C4-2B (cell line): ENCODE measurements at regions not wholly inside any gene's neighbourhood (a gene's known extent, or its start where the extent isn't known, plus 50 kb on each side); places are given as distances from the start of the nearest gene placed in this dataset.

Source experiments
- ZFX ChIP-seq: fragments of 450-650 bp; IDR thresholded peaks from 2 replicates; pipeline ENCODE4 v1.6.1; 2017
- TF ChIP-seq, protein P1 (sequence below): fragments of 450-650 bp; conservative IDR thresholded peaks from 2 replicates; pipeline ENCODE4 v1.5.1; 2017; ENCODE audit warnings: mild to moderate bottlenecking

DNA sequence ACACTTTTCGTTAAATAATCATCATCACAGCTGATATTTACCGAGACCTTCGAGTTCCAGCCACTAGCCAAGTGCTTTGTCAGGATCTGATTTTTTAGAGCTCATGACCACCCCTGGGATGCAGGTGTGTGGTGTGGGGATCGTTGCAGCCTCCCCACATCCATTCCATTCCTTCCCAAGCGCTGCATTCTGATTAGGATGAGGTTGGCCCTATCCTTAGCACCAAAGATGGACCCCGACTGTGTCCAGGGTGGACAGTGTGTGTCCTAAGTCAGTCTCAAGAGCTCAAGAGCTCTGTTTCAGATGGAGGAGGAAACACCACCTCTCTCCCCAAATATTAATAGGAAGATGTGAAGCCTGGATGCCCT is 74.1 kb downstream of the PSMG1 start:
- TF ChIP-seq, protein P1, sequence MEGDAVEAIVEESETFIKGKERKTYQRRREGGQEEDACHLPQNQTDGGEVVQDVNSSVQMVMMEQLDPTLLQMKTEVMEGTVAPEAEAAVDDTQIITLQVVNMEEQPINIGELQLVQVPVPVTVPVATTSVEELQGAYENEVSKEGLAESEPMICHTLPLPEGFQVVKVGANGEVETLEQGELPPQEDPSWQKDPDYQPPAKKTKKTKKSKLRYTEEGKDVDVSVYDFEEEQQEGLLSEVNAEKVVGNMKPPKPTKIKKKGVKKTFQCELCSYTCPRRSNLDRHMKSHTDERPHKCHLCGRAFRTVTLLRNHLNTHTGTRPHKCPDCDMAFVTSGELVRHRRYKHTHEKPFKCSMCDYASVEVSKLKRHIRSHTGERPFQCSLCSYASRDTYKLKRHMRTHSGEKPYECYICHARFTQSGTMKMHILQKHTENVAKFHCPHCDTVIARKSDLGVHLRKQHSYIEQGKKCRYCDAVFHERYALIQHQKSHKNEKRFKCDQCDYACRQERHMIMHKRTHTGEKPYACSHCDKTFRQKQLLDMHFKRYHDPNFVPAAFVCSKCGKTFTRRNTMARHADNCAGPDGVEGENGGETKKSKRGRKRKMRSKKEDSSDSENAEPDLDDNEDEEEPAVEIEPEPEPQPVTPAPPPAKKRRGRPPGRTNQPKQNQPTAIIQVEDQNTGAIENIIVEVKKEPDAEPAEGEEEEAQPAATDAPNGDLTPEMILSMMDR = no peak
- TF ChIP-seq ZFX = no peak
